ENCODE measurements at regions not wholly inside any gene's neighbourhood (a gene's known extent, or its start where the extent isn't known, plus 50 kb on each side); places are given as distances from the start of the nearest gene placed in this dataset.

- TF ChIP-seq POLR2AphosphoS5 (IDR thresholded peaks at IDR 0.05; ENCODE audit: low read depth, low read length) (no peak), SIN3A (IDR thresholded peaks at IDR 0.05; ENCODE audit: borderline replicate concordance, insufficient read depth, low read length) (no peak), TAF1 (IDR thresholded peaks at IDR 0.05; ENCODE audit: borderline replicate concordance, insufficient read depth, low read length) (no peak), REST (IDR thresholded peaks at IDR 0.05; ENCODE audit: insufficient read depth in 1 of 2, low read depth in 2 of 2, low read length in 2 of 2) (no peak)
Measured at GRCh38 chr6:113750151-113750855, 106.8 kb upstream of the MARCKS start.
